ENCODE measurements at regions not wholly inside any gene's neighbourhood (a gene's known extent, or its start where the extent isn't known, plus 50 kb on each side); places are given as distances from the start of the nearest gene placed in this dataset.

DNA sequence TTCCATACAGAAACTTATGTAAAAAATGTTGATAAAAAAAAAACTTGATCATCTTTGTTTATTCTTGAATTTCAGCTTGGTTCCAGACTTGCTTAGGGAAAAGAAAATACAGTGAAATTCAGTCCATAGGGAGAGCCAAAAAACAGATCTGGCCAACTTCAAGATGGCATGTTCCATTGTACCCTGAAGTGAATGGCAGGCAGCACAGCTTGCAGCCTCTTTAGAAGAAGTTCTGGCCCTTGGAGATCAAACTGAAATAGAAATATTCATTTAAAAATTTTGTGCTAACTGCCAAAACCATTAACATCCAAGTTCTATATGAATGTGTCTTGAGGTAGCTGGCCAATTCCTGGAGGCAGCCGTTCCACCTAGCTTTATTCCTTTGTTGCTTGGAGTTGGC, 448.4 kb downstream of the EPM2A start:
- no peak overlapping the region for H3K27ac ChIP-seq (ENCODE audit: low read depth in 2 of 2, low read length in 2 of 2)
- no peaks in the 10 kb centered on the region for H3K4me1 ChIP-seq (ENCODE audit: control insufficient read depth in 2 of 2, insufficient read depth in 2 of 2, low read length in 2 of 2)
- H3K36me3 ChIP-seq (ENCODE audit: control insufficient read depth in 2 of 2, insufficient read depth in 2 of 2, low read length in 2 of 2), result no peaks in the 10 kb centered on the region
- H3K4me3 ChIP-seq (ENCODE audit: low read length in 2 of 2), result no peak overlapping the region
- no peaks in the 10 kb centered on the region for H3K27me3 ChIP-seq (ENCODE audit: control insufficient read depth in 2 of 2, insufficient read depth in 2 of 2, low read length in 2 of 2)
- no peaks in the 10 kb centered on the region for H3K9me3 ChIP-seq (ENCODE audit: control insufficient read depth in 2 of 2, low read length in 2 of 2)
- no peak overlapping the region for H3K9ac ChIP-seq (ENCODE audit: low read depth in 1 of 2, low read length in 2 of 2)

DNA sequence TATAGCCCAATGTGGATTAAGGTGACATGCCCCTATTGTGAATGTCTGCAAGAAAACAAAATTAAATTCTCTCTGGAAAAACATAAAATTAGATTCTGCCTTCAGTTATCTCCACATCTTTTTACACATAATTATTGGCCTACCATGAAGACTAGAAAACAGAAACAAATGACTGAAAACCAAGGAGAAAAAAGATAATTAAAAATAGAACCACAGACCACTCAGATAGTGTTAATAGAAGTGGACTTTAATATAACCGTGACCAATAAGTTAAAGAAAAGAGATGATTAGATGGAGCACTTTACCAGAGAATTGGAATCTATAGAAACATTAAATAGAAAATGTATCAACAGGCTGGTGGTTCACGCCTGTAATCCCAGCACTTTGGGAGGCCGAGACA, 445.7 kb downstream of the EPM2A start:
- Histone ChIP-seq H3K4me3 (ENCODE audit: low read length in 2 of 2) (no peak overlapping the region), H3K36me3 (ENCODE audit: control insufficient read depth in 2 of 2, insufficient read depth in 2 of 2, low read length in 2 of 2) (no peaks in the 10 kb centered on the region), H3K27me3 (ENCODE audit: control insufficient read depth in 2 of 2, insufficient read depth in 2 of 2, low read length in 2 of 2) (no peaks in the 10 kb centered on the region), H3K4me1 (ENCODE audit: control insufficient read depth in 2 of 2, insufficient read depth in 2 of 2, low read length in 2 of 2) (no peaks in the 10 kb centered on the region), H3K9ac (ENCODE audit: low read depth in 1 of 2, low read length in 2 of 2) (no peak overlapping the region), H3K9me3 (ENCODE audit: control insufficient read depth in 2 of 2, low read length in 2 of 2) (no peaks in the 10 kb centered on the region), H3K27ac (ENCODE audit: low read depth in 2 of 2, low read length in 2 of 2) (no peak overlapping the region)

DNA sequence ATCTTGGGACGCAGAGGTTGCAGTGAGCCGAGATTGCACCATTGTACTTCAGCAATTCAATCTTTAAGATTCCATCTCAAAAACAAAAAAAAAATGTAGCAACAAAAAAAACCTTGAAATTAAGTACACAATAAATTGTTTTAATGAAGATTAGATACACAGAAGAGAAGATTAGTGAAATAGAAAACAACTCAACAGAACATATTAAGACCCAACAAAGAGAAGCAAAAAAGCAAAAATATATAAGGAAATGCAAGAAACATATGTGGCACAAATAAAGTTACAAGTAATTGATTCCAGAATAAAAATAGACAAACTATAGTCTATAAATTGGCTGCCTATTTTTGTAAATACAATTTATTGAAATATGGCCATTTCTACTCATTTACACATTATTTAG, 445.2 kb downstream of the EPM2A start:
- H3K9me3 ChIP-seq (ENCODE audit: control insufficient read depth in 2 of 2, low read length in 2 of 2), result no peaks in the 10 kb centered on the region
- no peaks in the 10 kb centered on the region for H3K4me1 ChIP-seq (ENCODE audit: control insufficient read depth in 2 of 2, insufficient read depth in 2 of 2, low read length in 2 of 2)
- H3K27ac ChIP-seq (ENCODE audit: low read depth in 2 of 2, low read length in 2 of 2), result no peak overlapping the region
- no peaks in the 10 kb centered on the region for H3K36me3 ChIP-seq (ENCODE audit: control insufficient read depth in 2 of 2, insufficient read depth in 2 of 2, low read length in 2 of 2)
- no peak overlapping the region for H3K4me3 ChIP-seq (ENCODE audit: low read length in 2 of 2)
- no peaks in the 10 kb centered on the region for H3K27me3 ChIP-seq (ENCODE audit: control insufficient read depth in 2 of 2, insufficient read depth in 2 of 2, low read length in 2 of 2)
- no peak overlapping the region for H3K9ac ChIP-seq (ENCODE audit: low read depth in 1 of 2, low read length in 2 of 2)

DNA sequence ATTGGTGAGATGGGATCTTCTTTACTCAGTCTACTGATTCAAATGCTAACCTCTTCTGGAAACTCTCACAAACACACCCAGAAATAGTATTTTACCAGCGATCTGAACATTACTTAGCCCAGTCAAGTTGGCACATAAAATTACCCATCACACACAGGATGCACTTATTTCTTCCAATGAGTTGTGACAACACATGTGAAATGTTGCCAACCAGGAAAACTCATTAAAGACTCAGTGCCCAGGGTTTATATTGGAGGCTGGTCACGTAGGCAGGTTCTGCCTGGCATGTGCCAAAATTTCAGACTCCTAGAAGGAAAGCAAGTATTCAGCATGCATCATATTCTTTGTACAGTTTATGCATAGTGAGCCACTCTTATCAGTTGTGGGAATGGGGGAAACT, 443.3 kb downstream of the EPM2A start:
- H3K36me3 ChIP-seq (ENCODE audit: control insufficient read depth in 2 of 2, insufficient read depth in 2 of 2, low read length in 2 of 2), result no peaks in the 10 kb centered on the region
- no peak overlapping the region for H3K9ac ChIP-seq (ENCODE audit: low read depth in 1 of 2, low read length in 2 of 2)
- no peak overlapping the region for H3K4me3 ChIP-seq (ENCODE audit: low read length in 2 of 2)
- no peaks in the 10 kb centered on the region for H3K27me3 ChIP-seq (ENCODE audit: control insufficient read depth in 2 of 2, insufficient read depth in 2 of 2, low read length in 2 of 2)
- no peaks in the 10 kb centered on the region for H3K4me1 ChIP-seq (ENCODE audit: control insufficient read depth in 2 of 2, insufficient read depth in 2 of 2, low read length in 2 of 2)
- H3K27ac ChIP-seq (ENCODE audit: low read depth in 2 of 2, low read length in 2 of 2), result no peak overlapping the region
- H3K9me3 ChIP-seq (ENCODE audit: control insufficient read depth in 2 of 2, low read length in 2 of 2), result no peaks in the 10 kb centered on the region

DNA sequence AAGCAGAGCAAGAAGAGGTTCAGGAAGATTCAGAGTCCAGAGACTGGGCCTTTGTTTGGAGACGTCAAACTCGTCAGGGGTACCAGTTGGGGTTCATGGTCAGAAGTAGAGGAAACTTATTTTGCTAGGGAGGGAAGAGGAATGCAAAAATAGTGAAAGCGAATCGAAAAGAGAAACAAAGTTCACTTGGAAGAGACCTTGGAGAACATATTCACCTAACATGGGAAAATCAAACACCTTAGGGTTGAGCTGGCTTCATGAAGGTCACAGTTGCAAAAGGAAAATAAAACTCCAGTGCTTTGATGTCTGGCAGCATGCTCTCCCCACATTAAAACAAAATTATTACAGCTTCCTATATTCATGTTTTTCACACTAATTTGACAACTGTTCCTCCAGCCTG, 440.4 kb downstream of the EPM2A start:
- Histone ChIP-seq H3K27me3 (ENCODE audit: control insufficient read depth in 2 of 2, insufficient read depth in 2 of 2, low read length in 2 of 2) (no peaks in the 10 kb centered on the region), H3K4me1 (ENCODE audit: control insufficient read depth in 2 of 2, insufficient read depth in 2 of 2, low read length in 2 of 2) (no peaks in the 10 kb centered on the region), H3K9me3 (ENCODE audit: control insufficient read depth in 2 of 2, low read length in 2 of 2) (no peaks in the 10 kb centered on the region), H3K9ac (ENCODE audit: low read depth in 1 of 2, low read length in 2 of 2) (no peak overlapping the region), H3K4me3 (ENCODE audit: low read length in 2 of 2) (no peak overlapping the region), H3K36me3 (ENCODE audit: control insufficient read depth in 2 of 2, insufficient read depth in 2 of 2, low read length in 2 of 2) (no peaks in the 10 kb centered on the region), H3K27ac (ENCODE audit: low read depth in 2 of 2, low read length in 2 of 2) (no peak overlapping the region)

DNA sequence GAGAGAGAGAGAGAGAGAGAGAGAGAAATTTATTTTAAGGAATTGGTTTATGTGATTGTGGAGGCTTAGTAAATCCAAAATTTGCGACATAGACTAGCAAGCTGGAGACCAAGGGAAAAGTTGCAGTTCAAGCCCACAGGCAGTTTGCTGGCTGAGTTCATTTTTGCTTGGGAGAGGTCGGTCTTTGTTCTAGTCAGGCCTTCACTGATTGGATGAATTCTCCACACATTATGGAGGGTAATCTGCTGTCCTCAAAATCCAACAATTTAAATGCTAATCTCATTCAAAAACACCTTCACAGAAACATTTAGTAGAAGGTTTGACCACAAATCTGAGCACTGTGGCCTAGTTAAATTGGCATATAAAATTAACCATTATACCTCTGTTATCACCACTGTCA, 439.6 kb downstream of the EPM2A start:
- H3K4me3 ChIP-seq (ENCODE audit: low read length in 2 of 2), result no peak overlapping the region
- no peaks in the 10 kb centered on the region for H3K36me3 ChIP-seq (ENCODE audit: control insufficient read depth in 2 of 2, insufficient read depth in 2 of 2, low read length in 2 of 2)
- no peak overlapping the region for H3K27ac ChIP-seq (ENCODE audit: low read depth in 2 of 2, low read length in 2 of 2)
- H3K27me3 ChIP-seq (ENCODE audit: control insufficient read depth in 2 of 2, insufficient read depth in 2 of 2, low read length in 2 of 2), result no peaks in the 10 kb centered on the region
- H3K4me1 ChIP-seq (ENCODE audit: control insufficient read depth in 2 of 2, insufficient read depth in 2 of 2, low read length in 2 of 2), result no peaks in the 10 kb centered on the region
- no peaks in the 10 kb centered on the region for H3K9me3 ChIP-seq (ENCODE audit: control insufficient read depth in 2 of 2, low read length in 2 of 2)
- H3K9ac ChIP-seq (ENCODE audit: low read depth in 1 of 2, low read length in 2 of 2), result no peak overlapping the region

DNA sequence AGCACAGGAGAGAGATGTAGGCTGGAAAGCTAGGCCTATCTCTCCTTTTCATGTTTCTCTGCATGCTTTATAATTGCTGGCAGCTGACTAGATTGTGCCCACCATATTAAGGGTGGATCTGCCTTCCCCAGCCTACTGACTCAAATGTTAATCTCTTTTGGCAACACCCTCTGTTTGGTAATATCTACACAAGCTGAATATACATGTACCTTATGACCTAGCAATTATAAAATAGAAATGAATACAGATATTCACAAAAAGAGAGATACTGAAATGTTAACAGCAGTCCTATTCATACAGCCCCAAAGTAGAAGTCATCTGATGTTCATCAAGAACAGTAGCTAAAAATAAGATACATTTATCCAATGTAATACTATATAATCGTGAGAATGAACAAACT, 429.6 kb downstream of the EPM2A start:
- Histone ChIP-seq H3K9me3 (ENCODE audit: control insufficient read depth in 2 of 2, low read length in 2 of 2) (no peaks in the 10 kb centered on the region), H3K27ac (ENCODE audit: low read depth in 2 of 2, low read length in 2 of 2) (no peak overlapping the region), H3K27me3 (ENCODE audit: control insufficient read depth in 2 of 2, insufficient read depth in 2 of 2, low read length in 2 of 2) (no peaks in the 10 kb centered on the region), H3K4me1 (ENCODE audit: control insufficient read depth in 2 of 2, insufficient read depth in 2 of 2, low read length in 2 of 2) (no peaks in the 10 kb centered on the region), H3K9ac (ENCODE audit: low read depth in 1 of 2, low read length in 2 of 2) (no peak overlapping the region), H3K4me3 (ENCODE audit: low read length in 2 of 2) (no peak overlapping the region), H3K36me3 (ENCODE audit: control insufficient read depth in 2 of 2, insufficient read depth in 2 of 2, low read length in 2 of 2) (no peaks in the 10 kb centered on the region)

DNA sequence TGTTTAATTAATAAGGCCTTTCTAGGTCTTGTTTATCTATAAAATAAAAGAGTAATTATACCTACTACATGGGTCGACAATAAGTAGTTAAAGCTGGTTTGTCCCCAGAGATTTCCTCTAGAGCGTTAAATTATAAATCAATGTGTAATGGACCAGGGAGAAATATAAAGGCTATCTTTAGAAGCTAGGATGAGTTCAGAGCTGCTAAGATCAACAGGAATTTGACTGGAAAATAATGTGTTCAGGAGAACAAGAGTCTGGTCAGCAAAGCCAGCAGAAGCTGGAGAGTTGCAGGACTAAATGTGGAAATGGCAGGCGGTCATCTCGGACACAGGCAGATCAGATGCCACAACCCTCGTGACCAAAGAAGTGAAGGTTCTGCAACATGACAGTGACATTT, 428.8 kb downstream of the EPM2A start:
- H3K36me3 ChIP-seq (ENCODE audit: control insufficient read depth in 2 of 2, insufficient read depth in 2 of 2, low read length in 2 of 2), result no peaks in the 10 kb centered on the region

DNA sequence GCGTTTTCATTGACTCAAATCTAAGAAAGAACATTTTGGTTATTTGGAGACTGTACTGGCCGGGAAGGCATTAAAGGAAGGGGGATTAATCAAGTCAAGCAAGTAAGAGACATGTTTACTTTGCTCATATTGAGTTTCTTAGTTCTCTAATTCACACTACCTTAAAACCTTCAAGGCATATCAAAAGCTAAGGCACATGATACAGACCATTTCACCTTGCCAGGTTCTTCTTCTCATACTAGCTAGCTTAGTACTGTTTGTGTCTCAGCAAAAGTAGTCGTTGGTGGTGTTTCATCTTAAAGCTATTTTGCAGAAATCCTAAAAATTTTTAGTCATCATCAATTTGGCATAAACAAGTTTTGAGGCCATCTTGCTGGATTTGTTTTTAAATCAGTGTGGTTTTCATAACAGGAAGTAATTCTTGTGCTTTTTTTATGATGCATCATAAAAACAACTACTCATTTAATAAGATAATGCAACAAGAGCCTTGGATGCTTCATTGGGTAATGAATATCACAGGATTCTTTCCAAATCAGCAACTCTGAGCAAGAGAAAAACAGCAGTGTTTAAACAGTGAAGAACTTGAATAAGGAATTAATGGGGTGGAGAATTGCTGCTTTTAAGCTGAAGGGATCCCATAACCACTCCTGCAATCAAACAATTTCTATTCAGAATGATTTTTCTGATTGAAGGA, 425.3 kb downstream of the EPM2A start:
- no peaks in the 10 kb centered on the region for H3K27me3 ChIP-seq (ENCODE audit: control insufficient read depth in 2 of 2, insufficient read depth in 2 of 2, low read length in 2 of 2)
- H3K9me3 ChIP-seq (ENCODE audit: control insufficient read depth in 2 of 2, low read length in 2 of 2), result no peaks in the 10 kb centered on the region
- no peak overlapping the region for H3K4me3 ChIP-seq (ENCODE audit: low read length in 2 of 2)
- no peaks in the 10 kb centered on the region for H3K36me3 ChIP-seq (ENCODE audit: control insufficient read depth in 2 of 2, insufficient read depth in 2 of 2, low read length in 2 of 2)
- H3K9ac ChIP-seq (ENCODE audit: low read depth in 1 of 2, low read length in 2 of 2), result no peak overlapping the region
- no peaks in the 10 kb centered on the region for H3K4me1 ChIP-seq (ENCODE audit: control insufficient read depth in 2 of 2, insufficient read depth in 2 of 2, low read length in 2 of 2)
- H3K27ac ChIP-seq (ENCODE audit: low read depth in 2 of 2, low read length in 2 of 2), result no peak overlapping the region

More for the DNA sequence above, 428.8 kb downstream of the EPM2A start:
- Histone ChIP-seq H3K9me3 (ENCODE audit: control insufficient read depth in 2 of 2, low read length in 2 of 2) (no peaks in the 10 kb centered on the region), H3K27me3 (ENCODE audit: control insufficient read depth in 2 of 2, insufficient read depth in 2 of 2, low read length in 2 of 2) (no peaks in the 10 kb centered on the region), H3K9ac (ENCODE audit: low read depth in 1 of 2, low read length in 2 of 2) (no peak overlapping the region), H3K4me1 (ENCODE audit: control insufficient read depth in 2 of 2, insufficient read depth in 2 of 2, low read length in 2 of 2) (no peaks in the 10 kb centered on the region), H3K27ac (ENCODE audit: low read depth in 2 of 2, low read length in 2 of 2) (no peak overlapping the region), H3K4me3 (ENCODE audit: low read length in 2 of 2) (no peak overlapping the region)

DNA sequence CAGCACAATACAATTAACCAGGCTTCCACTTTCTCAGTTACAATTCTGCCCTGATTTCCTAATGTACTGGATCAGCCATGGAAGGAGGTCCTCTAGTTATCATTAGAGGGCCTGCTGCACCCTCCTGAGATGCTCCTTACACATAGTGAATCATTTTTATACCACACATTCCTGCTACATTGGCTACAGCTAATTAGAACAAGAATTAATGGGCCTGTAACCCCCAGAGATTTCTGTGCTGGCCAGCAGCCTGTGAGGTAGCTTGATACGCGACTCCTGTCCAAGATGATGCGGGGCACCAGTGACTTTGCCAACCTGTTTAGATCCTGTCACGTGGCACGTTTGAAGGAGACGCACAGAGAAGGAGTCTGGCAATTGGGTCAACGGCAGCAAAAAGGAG, 422.8 kb downstream of the EPM2A start:
- Histone ChIP-seq H3K27me3 (ENCODE audit: control insufficient read depth in 2 of 2, insufficient read depth in 2 of 2, low read length in 2 of 2) (no peaks in the 10 kb centered on the region), H3K4me1 (ENCODE audit: control insufficient read depth in 2 of 2, insufficient read depth in 2 of 2, low read length in 2 of 2) (no peaks in the 10 kb centered on the region), H3K36me3 (ENCODE audit: control insufficient read depth in 2 of 2, insufficient read depth in 2 of 2, low read length in 2 of 2) (no peaks in the 10 kb centered on the region), H3K9me3 (ENCODE audit: control insufficient read depth in 2 of 2, low read length in 2 of 2) (no peaks in the 10 kb centered on the region), H3K27ac (ENCODE audit: low read depth in 2 of 2, low read length in 2 of 2) (no peak overlapping the region), H3K9ac (ENCODE audit: low read depth in 1 of 2, low read length in 2 of 2) (no peak overlapping the region), H3K4me3 (ENCODE audit: low read length in 2 of 2) (no peak overlapping the region)

Data from mucosa of rectum (tissue), 2 donors.